NOMO-1 treated with DMSO at 0.1 percent for 48 hours (cell line): ENCODE measurements at regions not wholly inside any gene's neighbourhood (a gene's known extent, or its start where the extent isn't known, plus 50 kb on each side); places are given as distances from the start of the nearest gene placed in this dataset.
A peak's percentile ranks its signal among the peaks of the same experiment; 100 is the strongest.
"Not testable (repeated sequence)": the region's sequence is repeated elsewhere in the genome, so short reads cannot be mapped to it uniquely, and the experiment has no call there.

Experiments used
- DNase-seq: peaks from one replicate; lab custom pipeline; 2025; ENCODE audit not compliant: unreplicated experiment; lab: John Stamatoyannopoulos, UW

DNA sequence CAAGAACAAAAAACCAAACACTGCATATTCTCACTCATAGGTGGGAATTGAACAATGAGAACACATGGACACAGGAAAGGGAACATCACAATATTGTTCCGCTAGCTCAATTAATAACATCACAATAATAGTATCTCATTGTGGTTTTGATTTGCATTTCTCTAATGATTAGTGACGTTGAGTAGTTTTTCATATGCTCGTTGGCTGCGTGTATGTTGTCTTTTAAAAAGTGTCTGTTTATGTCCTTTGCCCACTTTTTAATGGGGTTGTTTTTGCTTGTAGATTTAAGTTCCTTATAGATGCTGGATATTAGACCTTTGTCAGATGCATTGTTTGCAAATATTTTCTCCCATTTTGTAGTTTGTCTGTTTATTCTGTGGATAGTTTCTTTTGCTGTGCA is 312.9 kb downstream of the DOK5 start:
- DNase-seq = not testable (repeated sequence)

- not testable (repeated sequence) for DNase-seq
Observed at GRCh38 chr20:54782758-54783157, 307.4 kb downstream of the DOK5 start.

DNA sequence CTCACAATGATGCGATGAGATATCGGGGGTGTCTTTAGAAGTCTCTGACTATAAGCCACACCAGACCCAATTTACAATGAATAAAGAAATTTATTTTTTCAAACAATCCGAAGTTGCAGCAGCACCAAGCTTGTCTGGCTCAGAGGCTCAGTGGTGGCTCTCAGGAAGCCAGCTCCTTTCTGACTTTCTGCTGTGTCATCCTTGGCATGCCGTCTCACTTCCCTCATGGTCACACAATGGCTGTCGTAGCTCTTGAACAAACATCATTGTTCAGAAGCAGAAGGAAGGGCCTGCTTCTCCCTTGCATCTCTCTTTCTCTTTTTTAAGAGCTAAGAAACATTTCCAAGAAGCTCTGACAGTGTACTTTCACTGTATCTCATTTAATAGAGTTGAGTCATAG is 299.0 kb downstream of the DOK5 start:
- DNase-seq = no peak

DNA sequence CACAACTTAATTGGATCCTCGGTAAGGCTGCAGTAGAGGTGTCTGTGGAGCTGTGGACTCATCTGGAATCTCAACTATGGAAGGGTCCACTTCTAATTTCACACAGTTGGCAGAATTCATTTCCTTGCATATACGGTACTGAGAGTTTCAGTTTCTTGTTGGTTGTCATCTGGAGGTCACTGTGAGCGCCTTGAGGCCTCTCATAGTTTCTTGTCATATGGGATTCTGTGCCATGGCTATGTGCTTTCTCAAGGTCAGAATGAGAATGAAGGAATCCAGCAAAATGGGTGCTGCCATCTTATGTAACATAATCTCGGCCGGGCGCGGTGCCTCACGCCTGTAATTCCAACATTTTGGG is 298.2 kb downstream of the DOK5 start:
- DNase-seq = no peak

GRCh38 chr20:54772893-54773642 is 297.7 kb downstream of the DOK5 start:
- no peak for DNase-seq

- no peak for DNase-seq
Observed at GRCh38 chr20:54766483-54766882, 291.1 kb downstream of the DOK5 start.

GRCh38 chr20:54763366-54763765 is 288.0 kb downstream of the DOK5 start:
- no peak for DNase-seq

DNA sequence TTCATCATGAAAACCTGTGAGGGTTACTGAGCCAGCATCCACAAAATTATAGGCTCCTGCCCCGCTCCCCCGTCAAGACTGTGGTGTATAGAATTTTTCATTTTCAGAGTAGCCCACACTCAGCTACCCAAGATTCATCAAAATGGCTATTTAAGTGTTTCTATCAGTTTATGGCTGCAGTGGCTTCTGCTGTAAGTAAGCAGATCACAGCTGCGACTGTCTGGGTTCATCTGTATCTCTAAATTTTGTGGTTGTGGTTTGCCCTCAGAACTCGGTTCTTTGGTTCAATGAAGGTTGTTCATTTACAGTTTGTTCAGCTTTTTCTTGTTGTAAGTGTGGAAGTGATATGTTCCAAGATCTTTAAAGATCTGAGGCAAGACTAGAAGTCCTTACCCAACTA is 284.2 kb downstream of the DOK5 start:
- DNase-seq = no peak

DNA sequence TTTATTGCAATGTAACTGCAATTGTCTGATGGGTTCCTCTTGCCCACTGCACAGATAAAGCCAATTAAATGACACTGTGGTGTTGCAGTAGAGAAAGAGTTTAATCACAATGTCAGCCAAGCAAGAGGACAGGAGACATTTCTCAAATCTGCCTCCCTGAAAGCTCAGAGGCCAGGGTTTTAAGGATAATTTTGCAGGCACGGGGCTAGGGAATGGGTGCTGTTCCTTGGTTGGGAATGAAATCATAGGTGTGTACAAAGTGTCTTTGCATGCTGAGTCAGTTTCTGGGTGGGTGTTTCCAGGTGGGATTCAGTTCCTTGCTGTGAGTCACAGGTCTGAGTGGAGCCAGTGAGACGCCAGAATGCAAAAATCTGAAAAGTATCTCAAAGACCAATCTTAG is 271.4 kb downstream of the DOK5 start:
- no peak for DNase-seq

GRCh38 chr20:54745780-54746179 is 270.4 kb downstream of the DOK5 start:
- DNase-seq = no peak

GRCh38 chr20:54744097-54744496 is 268.7 kb downstream of the DOK5 start:
- DNase-seq = no peak

DNA sequence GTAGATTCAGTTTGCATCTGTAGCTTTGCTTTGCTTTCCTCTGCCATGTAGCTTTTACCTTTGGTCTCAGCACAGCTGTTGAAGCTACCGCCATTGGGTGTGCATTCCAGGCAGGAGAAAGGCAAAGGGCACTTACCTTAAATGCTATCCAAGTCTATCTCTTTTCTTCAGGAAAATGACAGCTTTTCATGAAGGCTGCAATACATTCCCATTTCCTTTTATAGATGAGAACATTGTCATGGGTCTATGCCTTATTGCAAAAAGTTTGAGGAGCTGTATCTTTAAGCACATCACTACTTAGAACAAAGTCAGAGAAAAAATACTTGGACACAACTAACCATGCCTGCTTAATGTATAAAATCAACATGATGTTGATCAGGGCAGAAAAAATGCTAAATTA is 266.8 kb downstream of the DOK5 start:
- DNase-seq = no peak

GRCh38 chr20:54736421-54736820 is 261.0 kb downstream of the DOK5 start:
- no peak for DNase-seq

DNA sequence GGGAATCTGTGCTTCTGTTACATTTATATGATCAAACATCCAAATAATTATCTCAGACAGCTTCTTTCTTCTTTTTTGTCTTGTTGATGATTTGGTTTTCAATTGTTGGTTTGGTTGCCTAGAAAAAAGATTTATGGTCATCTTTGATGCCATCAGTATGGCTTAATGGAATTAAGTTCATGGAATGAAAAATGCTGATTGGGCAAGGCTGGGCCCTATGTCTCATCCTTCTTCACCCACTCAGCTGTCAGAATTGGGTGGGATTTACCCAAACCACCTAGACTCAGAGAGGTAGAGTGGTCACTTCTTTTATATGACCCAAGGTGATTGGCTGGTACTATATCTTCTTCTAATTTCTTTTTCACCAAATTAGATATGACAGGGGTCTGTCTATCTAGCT is 258.3 kb downstream of the DOK5 start:
- no peak for DNase-seq

DNA sequence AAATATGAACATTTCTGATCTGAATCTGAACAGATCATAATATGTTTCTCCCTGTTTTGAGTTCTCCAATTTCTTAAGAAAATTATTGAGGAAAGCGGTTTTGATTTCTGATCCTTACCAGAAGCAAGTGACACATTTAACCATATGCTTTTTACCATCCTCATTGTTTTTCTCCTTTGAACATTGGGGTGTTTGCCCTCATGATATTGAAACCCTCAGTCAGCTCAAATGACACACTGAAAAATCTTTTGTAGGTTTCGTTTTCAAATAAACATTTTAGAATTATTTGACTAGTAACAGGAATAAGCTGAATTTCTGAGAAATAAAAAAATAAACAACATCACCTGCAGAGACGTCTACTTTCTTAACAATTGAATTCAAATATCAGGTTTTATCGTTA is 252.1 kb downstream of the DOK5 start:
- no peak for DNase-seq

GRCh38 chr20:54726687-54727300 is 251.4 kb downstream of the DOK5 start:
- DNase-seq = peak; percentile 79

DNA sequence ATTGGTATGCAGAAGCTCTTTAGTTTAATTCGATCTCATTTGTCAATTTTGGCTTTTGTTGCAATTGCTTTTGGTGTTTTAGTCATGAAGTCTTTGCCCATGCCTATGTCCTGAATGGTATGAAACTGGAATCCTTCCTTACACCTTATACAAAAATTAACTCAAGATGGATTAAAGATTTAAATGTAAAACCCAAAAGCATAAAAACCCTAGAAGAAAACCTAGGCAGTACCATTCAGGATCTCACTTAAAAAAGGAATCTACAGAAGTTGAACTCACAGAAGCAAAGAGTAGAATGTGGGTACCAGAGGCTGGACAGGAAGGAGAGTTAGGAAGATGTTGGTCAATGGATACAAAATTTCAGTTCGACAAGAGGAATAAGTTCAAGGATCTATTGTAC is 249.9 kb downstream of the DOK5 start:
- DNase-seq = not testable (repeated sequence)

- DNase-seq = no peak
Observed at GRCh38 chr20:54723723-54724122, 248.3 kb downstream of the DOK5 start.

GRCh38 chr20:54717983-54718382 is 242.6 kb downstream of the DOK5 start:
- DNase-seq = no peak

DNA sequence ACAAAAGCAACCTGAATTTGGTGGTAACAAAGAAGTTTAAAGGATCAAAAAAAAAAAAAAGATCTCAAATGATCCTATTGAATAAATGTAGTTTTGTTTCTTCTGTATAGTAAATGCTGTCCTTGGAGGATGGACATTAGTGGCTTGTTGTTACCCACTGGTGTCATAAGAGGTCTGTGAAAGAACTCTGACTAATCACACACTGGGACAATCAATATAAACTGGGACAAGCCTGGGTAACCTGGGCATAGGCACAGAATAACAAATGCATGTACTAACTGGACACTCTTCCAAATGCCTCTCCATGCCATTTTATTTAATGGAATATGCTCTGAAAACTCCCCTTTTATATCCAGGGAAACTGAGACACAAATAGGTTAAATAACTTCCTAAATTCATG is 241.4 kb downstream of the DOK5 start:
- DNase-seq = no peak

DNA sequence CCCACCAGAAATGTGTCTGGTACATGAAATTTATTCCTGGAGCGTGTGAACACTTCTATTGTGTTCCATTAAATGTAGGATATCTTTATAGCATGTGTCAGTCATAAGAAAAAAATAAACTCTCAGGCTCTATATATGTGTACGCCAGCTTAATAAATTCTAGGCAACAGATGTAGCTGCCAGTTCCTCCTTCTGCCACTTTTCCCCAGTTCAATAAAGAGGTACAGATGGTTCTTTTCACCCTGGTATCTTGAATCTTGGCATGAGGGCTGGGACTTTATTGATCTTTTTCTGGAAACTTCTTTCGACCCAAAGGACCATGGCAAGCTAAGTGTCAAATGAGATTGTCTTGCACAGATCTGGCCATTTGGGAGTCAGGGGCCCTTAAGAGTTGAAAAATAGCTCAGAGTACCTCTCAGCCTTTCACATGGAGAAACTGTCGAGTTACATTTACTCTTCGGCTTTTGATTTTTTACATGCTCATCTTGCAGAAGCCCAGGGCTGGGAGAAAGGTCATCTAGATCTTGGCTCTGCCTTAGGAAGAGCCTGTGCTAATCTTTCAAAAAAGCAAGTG is 240.9 kb downstream of the DOK5 start:
- DNase-seq = no peak

DNA sequence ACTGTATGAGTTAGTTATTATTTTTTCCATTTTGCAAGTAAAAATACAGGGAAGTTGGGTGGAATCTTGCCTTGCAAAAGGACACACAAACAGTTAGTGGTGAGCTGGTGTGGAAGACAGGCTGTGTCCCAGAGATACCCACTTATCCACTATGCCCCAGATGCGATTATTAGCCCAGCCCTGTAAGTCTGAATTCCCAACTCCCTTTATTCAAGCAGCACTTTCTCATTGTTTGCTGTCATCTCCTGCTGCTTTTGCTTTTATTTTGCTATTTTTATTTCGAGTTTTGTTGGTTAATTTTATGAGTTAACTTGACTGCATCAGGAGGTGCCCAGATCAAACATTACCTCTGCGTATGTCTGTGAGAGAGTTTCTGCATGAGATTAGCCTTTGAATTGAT is 239.4 kb downstream of the DOK5 start:
- no peak for DNase-seq

DNA sequence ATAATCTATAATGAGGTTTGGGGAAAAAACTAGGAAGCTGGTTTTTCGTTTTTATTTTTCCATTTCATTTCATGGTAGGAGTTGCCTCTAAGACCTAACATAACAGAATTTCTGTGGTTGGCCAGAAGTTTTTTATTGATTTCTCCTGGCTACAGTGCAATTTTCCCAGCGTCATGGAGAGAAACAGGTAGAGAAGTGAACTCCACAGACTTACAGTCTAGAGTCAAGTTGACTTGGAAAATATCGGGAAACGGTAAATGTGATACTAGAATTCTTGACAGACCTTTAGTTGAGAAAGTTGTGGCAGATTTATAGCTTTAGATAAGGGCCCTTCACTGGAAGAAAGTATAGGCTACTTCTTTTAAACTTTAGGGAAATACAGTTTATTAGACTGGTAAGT is 238.3 kb downstream of the DOK5 start:
- no peak for DNase-seq
